SK-N-MC (cell line): ENCODE measurements at regions not wholly inside any gene's neighbourhood (a gene's known extent, or its start where the extent isn't known, plus 50 kb on each side); places are given as distances from the start of the nearest gene placed in this dataset.

Experiments
- DNase-seq: peaks from one replicate; pipeline ENCODE4 v3.0.0-alpha.2; 2011; ENCODE audit warnings: low read depth, low spot score
- H3K27ac ChIP-seq: fragments of 200-600 bp; sonication (generic); 2 replicates; pipeline ENCODE4 v1.5.1; 2016; ENCODE audit warnings: mixed run types
- H3K36me3 ChIP-seq: fragments of 200-600 bp; sonication (generic); 2 replicates; pipeline ENCODE4 v1.6.1; 2017; ENCODE audit warnings: antibody characterized with exemption, low read length, mixed read lengths; ENCODE audit not compliant: insufficient read depth
- H3K4me3 ChIP-seq: fragments of 200-600 bp; sonication (generic); 2 replicates; pipeline ENCODE4 v1.5.1; 2016
- H3K9ac ChIP-seq: fragments of 200-600 bp; sonication (generic); 2 replicates; pipeline ENCODE4 v1.8.0; 2017; ENCODE audit warnings: mixed run types, mixed read lengths; ENCODE audit not compliant: insufficient read length
- H3K9me3 ChIP-seq: fragments of 200-600 bp; sonication (generic); 2 replicates; pipeline ENCODE4 v1.6.1; 2017; ENCODE audit warnings: low read depth, mild to moderate bottlenecking, antibody characterized with exemption, low read length, moderate library complexity, mixed read lengths
- EZH2 ChIP-seq: fragments of 200-600 bp; sonication (generic); IDR thresholded peaks from one replicate; pipeline ENCODE4 v1.6.1; 2017; ENCODE audit warnings: antibody characterized with exemption
- FOXP2 ChIP-seq: optimal IDR thresholded peaks from 2 replicates; pipeline ENCODE3; 2011; ENCODE audit warnings: mild to moderate bottlenecking, moderate library complexity; ENCODE audit not compliant: insufficient read depth; ENCODE audit errors: extremely low read length, control extremely low read depth
- POLR2AphosphoS5 ChIP-seq: IDR thresholded peaks from 2 replicates; pipeline ENCODE4 v1.6.1; 2012; ENCODE audit warnings: mild to moderate bottlenecking, low read depth, low read length, borderline replicate concordance

- no peak for DNase-seq
- Histone ChIP-seq H3K27ac (peak overlapping the region; percentile 12; the same call in 1 of the 2 replicates), H3K9me3 (no peaks in the 10 kb centered on the region; the same call in 1 of the 2 replicates), H3K4me3 (no peak overlapping the region), H3K36me3 (no peaks in the 10 kb centered on the region), H3K9ac (no peak overlapping the region)
- TF ChIP-seq FOXP2 (no peak), POLR2AphosphoS5 (no peak), EZH2 (no peak)
Measured at GRCh38 chr2:201536754-201537153, 85.2 kb downstream of the STRADB start.

GRCh38 chr2:201536046-201536445, 84.5 kb downstream of the STRADB start:
- H3K4me3 ChIP-seq: no peak overlapping the region

GRCh38 chr2:201532686-201533304, 81.3 kb downstream of the STRADB start:
- TF ChIP-seq EZH2 (no peak), FOXP2 (no peak), POLR2AphosphoS5 (no peak)
- Histone ChIP-seq H3K27ac (no peak overlapping the region), H3K36me3 (no peaks in the 10 kb centered on the region), H3K9ac (no peak overlapping the region), H3K4me3 (no peak overlapping the region), H3K9me3 (peaks cover 5% of the 10 kb centered on the region; the same call in 1 of the 2 replicates)
- DNase-seq: no peak

More at GRCh38 chr2:201536046-201536445, 84.5 kb downstream of the STRADB start:
- TF ChIP-seq POLR2AphosphoS5 (no peak), FOXP2 (no peak)
- Histone ChIP-seq H3K9ac (no peak overlapping the region), H3K36me3 (no peaks in the 10 kb centered on the region), H3K9me3 (no peaks in the 10 kb centered on the region; the same call in 1 of the 2 replicates), H3K27ac (no peak overlapping the region)
- no peak for DNase-seq
